HG02798 (cell line): ENCODE measurements at regions not wholly inside any gene's neighbourhood (a gene's known extent, or its start where the extent isn't known, plus 50 kb on each side); places are given as distances from the start of the nearest gene placed in this dataset.

Experiments
- ATAC-seq: cut with Tn5 transposase; IDR thresholded peaks from one replicate; pipeline ENCODE4 v1.9.1; 2021; ENCODE audit warnings: mild to moderate bottlenecking; ENCODE audit not compliant: unreplicated experiment, poor library complexity

GRCh38 chr11:71336176-71336995 lies 84.0 kb upstream of the SHANK2 start:
- ATAC-seq = no peak

- no peak for ATAC-seq
Measured at GRCh38 chr11:71335371-71335770, 83.0 kb upstream of the SHANK2 start.

GRCh38 chr11:71334191-71334590 lies 81.8 kb upstream of the SHANK2 start:
- no peak for ATAC-seq

- no peak for ATAC-seq
Measured at GRCh38 chr11:71333473-71333872, 81.1 kb upstream of the SHANK2 start.

GRCh38 chr11:71332447-71332846 lies 80.1 kb upstream of the SHANK2 start:
- ATAC-seq = no peak

- ATAC-seq = no peak
Measured at GRCh38 chr11:71332046-71332445, 79.7 kb upstream of the SHANK2 start.

DNA sequence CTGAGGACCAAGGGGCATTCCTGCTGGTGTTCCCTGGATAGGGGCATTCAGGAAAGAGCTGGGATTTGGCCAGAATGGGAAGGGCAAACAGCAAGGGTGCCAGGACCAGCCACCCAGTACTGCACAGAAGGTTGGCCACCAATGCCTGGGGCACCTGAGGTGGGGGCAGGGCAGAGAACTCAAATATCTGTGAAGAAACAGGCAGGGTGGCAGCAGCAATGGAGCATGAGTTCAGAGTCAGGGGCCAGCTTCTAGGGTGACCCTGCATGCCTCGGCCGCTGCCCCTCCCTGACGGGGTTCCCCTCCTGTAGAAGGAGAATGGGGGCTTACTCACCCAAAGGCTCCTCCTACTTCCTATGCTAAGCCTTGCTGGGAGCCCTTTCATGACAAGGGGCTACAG lies 79.3 kb upstream of the SHANK2 start:
- ATAC-seq = no peak

DNA sequence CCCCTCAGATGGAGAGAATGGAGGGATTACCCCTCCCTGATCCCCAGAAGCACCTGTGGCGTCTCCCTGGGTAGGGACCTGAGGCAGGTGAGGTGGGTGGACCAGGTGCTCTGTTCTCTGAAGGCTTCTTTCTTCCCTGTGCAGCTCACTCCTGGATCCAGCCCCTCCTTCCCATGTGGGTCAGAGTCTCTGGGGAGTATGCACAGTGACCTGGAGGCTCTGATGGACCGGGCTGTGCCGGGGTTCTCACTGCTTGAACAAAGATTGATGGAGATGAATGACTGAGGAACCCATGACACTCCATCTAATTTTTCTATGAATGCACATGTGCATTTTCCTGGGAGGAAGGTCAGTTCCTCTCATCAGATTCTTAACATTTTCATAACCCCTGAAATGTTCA lies 78.6 kb upstream of the SHANK2 start:
- ATAC-seq = no peak

GRCh38 chr11:71330349-71330748 lies 78.0 kb upstream of the SHANK2 start:
- ATAC-seq = no peak

GRCh38 chr11:71329786-71330185 lies 77.4 kb upstream of the SHANK2 start:
- ATAC-seq = no peak

DNA sequence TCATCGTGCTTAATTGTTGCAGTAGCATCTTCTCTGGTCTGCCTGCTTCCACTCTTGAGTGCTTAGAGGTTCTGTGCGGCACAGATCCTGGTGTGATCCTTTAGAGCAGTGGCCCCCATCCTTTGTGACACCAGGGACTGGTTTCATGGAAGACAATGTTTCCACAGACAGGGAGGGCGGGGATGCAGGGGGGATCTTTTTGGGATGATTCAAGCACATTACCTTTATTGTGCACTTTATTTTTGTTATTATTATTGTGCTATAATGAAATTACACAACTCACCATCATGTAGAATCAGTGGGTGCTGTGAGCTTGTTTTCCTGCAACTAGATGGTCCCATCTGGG lies 76.8 kb upstream of the SHANK2 start:
- no peak for ATAC-seq

DNA sequence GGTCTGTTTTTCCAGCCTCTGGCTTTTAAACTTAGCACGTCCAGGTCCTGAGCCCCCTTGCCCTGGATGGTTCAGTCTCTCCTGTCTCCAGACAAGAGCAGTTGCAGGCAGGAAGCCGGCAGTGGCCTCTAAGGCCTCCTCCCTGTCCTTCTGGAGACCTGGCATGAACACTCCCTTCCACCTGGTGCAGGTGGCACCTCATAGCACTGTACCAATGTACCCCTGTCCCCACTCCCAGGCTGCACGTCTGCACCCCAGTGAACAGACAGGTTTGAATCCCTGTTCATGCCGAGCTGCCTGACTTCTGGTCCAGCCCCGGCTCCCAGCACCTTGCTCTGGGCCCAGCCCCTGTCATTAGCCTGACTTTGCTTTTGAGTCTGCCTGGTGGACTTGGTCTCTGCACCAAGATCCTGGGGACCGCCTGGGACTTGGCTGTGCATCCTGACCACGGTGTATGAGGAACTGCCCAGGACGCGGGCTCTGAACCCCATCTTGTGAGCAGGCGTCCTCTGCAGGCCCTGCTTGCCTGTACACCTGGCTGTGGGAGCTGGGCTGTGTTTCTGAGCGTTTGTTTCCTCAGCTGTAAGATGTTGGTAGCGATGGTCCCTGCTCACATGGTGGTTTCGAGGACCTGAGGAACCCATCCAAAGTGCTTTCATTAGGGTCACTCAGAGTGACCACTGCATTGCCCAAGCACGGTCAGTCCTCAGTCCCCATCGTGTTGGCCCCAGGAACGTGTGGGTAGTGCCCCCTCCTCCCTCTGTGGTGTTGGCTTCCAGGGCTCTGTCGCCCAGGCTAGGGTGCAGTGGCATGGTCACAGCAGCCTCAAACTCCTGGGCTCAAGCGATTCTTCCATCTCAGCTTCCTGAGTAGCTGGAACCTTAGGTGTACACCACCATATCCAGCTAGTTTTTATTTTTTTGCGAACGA lies 75.0 kb upstream of the SHANK2 start:
- ATAC-seq = no peak

DNA sequence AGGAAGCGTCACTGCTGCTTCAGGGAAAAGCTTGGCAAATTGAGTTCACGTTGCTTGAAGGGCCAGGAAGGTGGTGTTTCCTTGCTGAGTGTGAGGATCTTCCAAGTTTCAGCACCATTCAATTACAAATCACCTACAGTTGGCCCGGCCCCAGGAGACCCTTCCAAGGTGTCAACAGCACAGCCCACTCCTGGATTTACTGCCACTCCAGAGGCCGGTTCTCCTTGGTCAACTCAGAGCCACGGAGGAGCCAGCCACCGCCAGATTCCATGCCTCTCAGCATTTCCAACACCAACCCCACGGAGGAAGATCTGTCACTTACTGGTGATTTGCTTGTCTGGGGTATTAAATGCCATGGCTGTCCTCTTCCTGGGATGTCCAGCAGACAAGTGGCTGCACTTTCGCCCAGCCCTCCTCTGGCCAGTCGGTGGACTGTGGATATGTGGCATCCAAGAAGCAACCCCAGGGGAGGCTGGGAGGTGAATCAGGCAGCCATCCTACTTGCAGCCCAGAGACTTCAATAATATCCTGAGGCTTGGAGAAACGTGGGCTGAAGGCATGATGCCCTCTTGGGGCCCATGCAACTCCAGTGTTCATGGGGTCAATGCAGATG lies 74.1 kb upstream of the SHANK2 start:
- no peak for ATAC-seq

GRCh38 chr11:71325418-71326327 lies 73.3 kb upstream of the SHANK2 start:
- ATAC-seq = no peak

GRCh38 chr11:71324788-71325417 lies 72.5 kb upstream of the SHANK2 start:
- ATAC-seq = no peak

DNA sequence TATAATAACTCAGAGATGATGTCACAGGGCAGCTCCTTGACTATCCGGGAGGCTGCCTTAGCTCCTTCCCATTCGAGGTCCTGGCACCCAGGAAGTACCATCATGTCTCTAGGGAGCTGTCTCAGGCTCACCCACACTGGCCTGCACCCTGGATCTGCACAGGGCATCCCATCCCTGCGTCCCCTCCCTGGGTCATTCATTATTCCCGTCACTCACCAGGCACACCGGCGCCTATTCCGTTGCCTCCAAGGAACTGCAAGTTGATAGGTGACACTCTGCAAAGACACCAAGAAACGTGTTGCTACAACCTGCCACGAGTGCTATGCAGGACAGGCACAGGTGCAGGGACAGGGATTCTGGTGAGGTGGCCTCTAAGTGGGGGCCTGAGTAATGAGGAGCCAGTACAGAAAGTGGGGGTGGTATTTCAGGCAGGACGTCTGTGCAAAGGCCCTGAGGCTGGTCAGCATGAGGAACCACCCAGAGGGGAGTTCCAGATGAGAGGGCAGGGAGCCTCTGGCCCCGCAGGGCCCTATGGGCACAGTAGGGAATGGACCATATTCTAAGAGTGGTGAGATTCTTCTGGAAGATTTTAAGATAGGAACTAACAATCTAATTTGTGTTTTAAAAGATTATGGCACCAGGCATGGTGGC lies 71.6 kb upstream of the SHANK2 start:
- no peak for ATAC-seq

DNA sequence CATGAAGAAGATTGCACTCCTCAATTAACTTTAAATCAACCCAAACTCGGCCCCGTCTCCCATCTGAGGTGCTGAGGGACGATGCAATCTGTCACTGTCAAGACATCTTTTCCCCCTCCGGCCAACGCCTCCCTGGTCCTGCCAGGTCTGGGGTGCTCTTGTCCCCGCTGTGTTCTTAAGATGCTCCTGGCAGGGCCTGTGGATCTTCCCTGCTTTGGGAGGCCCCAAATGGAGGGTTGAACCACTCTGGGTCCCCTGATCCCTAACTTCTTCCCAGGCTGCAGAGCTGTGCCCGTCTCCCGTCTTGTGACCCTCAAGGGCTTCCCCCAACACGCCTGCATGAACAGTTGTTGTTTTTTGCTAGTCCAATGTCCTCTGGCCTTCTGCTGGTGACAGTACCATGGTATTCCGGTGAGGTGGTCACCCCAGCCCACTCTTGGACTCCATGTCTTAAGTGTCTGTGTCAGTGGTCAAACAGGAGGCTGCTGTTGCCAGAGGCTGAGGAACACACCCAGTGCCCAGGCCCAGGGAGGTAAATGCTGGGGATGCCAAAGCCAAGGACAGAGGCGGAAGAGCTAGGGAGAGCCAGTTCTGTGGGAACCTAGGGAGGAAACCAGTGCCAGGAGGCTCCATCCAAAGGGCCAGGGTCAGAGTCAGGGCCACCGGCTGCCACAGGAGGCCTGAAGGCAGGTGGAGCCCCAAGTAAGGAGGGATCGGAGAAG lies 70.6 kb upstream of the SHANK2 start:
- ATAC-seq = no peak

GRCh38 chr11:71322192-71322735 lies 69.9 kb upstream of the SHANK2 start:
- no peak for ATAC-seq
